ENCODE measurements at regions not wholly inside any gene's neighbourhood (a gene's known extent, or its start where the extent isn't known, plus 50 kb on each side); places are given as distances from the start of the nearest gene placed in this dataset.

DNA sequence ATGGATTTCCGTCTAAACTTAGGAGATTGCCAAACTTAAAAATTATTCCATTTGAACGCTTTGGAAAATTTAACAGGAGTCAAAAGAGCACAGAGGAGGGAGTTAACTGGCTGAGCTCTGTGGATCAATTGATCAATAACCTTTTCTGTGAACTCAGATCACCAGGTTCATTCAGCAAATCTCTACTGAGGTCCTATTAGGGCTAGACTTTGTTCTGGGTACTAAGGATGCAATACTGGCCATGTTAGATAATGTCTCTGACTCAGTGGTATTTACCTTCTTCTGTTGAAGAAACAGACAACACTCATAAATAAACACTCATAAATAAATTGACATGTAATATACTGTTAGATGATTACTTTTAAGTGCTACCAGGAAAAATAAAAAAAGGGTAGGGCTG, 323.4 kb upstream of the SUCLG2 start:
- no peaks in the 10 kb centered on the region for H3K9me3 ChIP-seq (ENCODE audit: insufficient read depth in 2 of 2, low read depth in 1 of 2, low read length in 1 of 2)
- no peak overlapping the region for H3K18ac ChIP-seq (ENCODE audit: extremely low read depth, low read length)
- H3K14ac ChIP-seq (ENCODE audit: insufficient read length), result no peak overlapping the region
- H4K8ac ChIP-seq (ENCODE audit: extremely low read depth, insufficient read depth, low read length), result no peak overlapping the region
- no peak overlapping the region for H3K4me3 ChIP-seq (ENCODE audit: extremely low read depth in 1 of 4, insufficient read depth in 2 of 4, low read depth in 3 of 4, low read length in 4 of 4)
- H4K5ac ChIP-seq (ENCODE audit: insufficient read length, low read depth, low read length), result no peak overlapping the region
- no peak overlapping the region for H2AK5ac ChIP-seq (ENCODE audit: low read depth, low read length)
- FAIRE-seq (no peak), DNase-seq (ENCODE audit: low read depth in 1 of 2, low spot score in 2 of 2) (no peak)
- H3K4me1 ChIP-seq (replicated peaks in 1 of 4; ENCODE audit: control insufficient read depth in 3 of 4, insufficient read depth in 4 of 4, low read length in 3 of 4), result peaks cover 0 to 3% (median 0%) of the 10 kb centered on the region in 4 experiments; a peak in 1 of 7 replicates
- no peak overlapping the region for H2BK12ac ChIP-seq (ENCODE audit: low read depth, low read length)
- H3K9ac ChIP-seq (replicated peaks in 1 of 4; ENCODE audit: extremely low read depth in 1 of 4, low read depth in 3 of 4, low read length in 3 of 4), result no peak overlapping the region
- H2BK15ac ChIP-seq (ENCODE audit: low read length), result no peak overlapping the region
- H2AFZ ChIP-seq (ENCODE audit: low read length), result no peak overlapping the region
- H3K56ac ChIP-seq (replicated peaks; ENCODE audit: insufficient read length, low read depth, low read length), result no peak overlapping the region
- ChIA-PET POLR2A (ENCODE audit: partially characterized antibody) (no interaction called here), CTCF (ENCODE audit: partially characterized antibody) (interaction anchor here (0.9 to 1.3 kb wide), 2 partner anchors 10 to 31 kb away, joined by 3 read pairs; no protein-coding TSS in a partner anchor)
- no peaks in the 10 kb centered on the region for H3K27me3 ChIP-seq (replicated peaks in 1 of 4; ENCODE audit: control insufficient read depth in 3 of 4, extremely low read depth in 1 of 4, insufficient read depth in 3 of 4, low read length in 3 of 4)
- H4K91ac ChIP-seq (replicated peaks; ENCODE audit: insufficient read length, low read length), result no peak overlapping the region
- no peaks in the 10 kb centered on the region for H4K20me1 ChIP-seq (replicated peaks in 1 of 2; ENCODE audit: control insufficient read depth in 1 of 2, insufficient read depth in 2 of 2, low read length in 2 of 2)
- H3K36me3 ChIP-seq (ENCODE audit: control insufficient read depth in 2 of 4, insufficient read depth in 4 of 4, low read length in 3 of 4), result no peaks in the 10 kb centered on the region
- no peak overlapping the region for H3K4me2 ChIP-seq (ENCODE audit: insufficient read depth in 1 of 2, low read depth in 2 of 2, low read length in 2 of 2)
- no peaks in the 10 kb centered on the region for H3K23me2 ChIP-seq (ENCODE audit: low read depth, low read length)
- no peak overlapping the region for H3K27ac ChIP-seq (ENCODE audit: low read depth, low read length)
- 85% methylated on average over 2 of the region's 2 CpGs; no CpG with 5 or more reads in 1 of the 2 experiments for WGBS, 2 experiments (ENCODE audit: extremely low coverage in 1 of 2, insufficient coverage in 1 of 2, insufficient read length in 1 of 2, insufficient replicate concordance in 2 of 2, low coverage in 1 of 2, low lambda C conversion rate in 2 of 2, missing lambda C conversion rate in 1 of 2)
- no peaks in the 10 kb centered on the region for H3K79me1 ChIP-seq (ENCODE audit: low read depth, low read length)
- no peak overlapping the region for H2BK5ac ChIP-seq (ENCODE audit: low read depth, low read length)
- no peak overlapping the region for H2BK20ac ChIP-seq (ENCODE audit: low read length)
- no peak overlapping the region for H2BK120ac ChIP-seq (replicated peaks; ENCODE audit: low read depth, low read length)
- no peak overlapping the region for H3K4ac ChIP-seq (replicated peaks; ENCODE audit: insufficient read length, low read depth, low read length)
- H3K23ac ChIP-seq (ENCODE audit: insufficient read length), result no peak overlapping the region
- H3K79me2 ChIP-seq (ENCODE audit: control insufficient read depth in 1 of 2, insufficient read depth in 2 of 2, low read length in 2 of 2), result no peaks in the 10 kb centered on the region
- TF ChIP-seq NANOG (IDR thresholded peaks at IDR 0.05; ENCODE audit: insufficient read depth, low read depth, low read length, poor library complexity, severe bottlenecking), result no peak
- no peak for TF ChIP-seq CEBPB (IDR thresholded peaks at IDR 0.05; ENCODE audit: low read depth, low read length)
- TF ChIP-seq RNF2 (IDR thresholded peaks at IDR 0.05; ENCODE audit: borderline replicate concordance, low read depth, low read length, missing control alignments, poor library complexity, severe bottlenecking), result no peak
- TF ChIP-seq EGR1 (IDR thresholded peaks at IDR 0.05; ENCODE audit: borderline replicate concordance, low read depth, low read length), result no peak
- TF ChIP-seq KDM5A (IDR thresholded peaks at IDR 0.05; ENCODE audit: low read length), result no peak
- TF ChIP-seq CBX5 (IDR thresholded peaks at IDR 0.05; ENCODE audit: low read depth, low read length), result no peak
- TF ChIP-seq ATF2 (IDR thresholded peaks at IDR 0.05; ENCODE audit: low read length), result no peak
- no peak for TF ChIP-seq POU5F1 (IDR thresholded peaks at IDR 0.05; ENCODE audit: low read depth, low read length)
- no peak for TF ChIP-seq KDM4A (IDR thresholded peaks at IDR 0.05; ENCODE audit: low read depth, low read length, severe bottlenecking)
- TF ChIP-seq, protein P1, sequence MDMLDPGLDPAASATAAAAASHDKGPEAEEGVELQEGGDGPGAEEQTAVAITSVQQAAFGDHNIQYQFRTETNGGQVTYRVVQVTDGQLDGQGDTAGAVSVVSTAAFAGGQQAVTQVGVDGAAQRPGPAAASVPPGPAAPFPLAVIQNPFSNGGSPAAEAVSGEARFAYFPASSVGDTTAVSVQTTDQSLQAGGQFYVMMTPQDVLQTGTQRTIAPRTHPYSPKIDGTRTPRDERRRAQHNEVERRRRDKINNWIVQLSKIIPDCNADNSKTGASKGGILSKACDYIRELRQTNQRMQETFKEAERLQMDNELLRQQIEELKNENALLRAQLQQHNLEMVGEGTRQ (IDR thresholded peaks at IDR 0.05; ENCODE audit: low read length), result no peak
- no peak for TF ChIP-seq CHD2 (IDR thresholded peaks at IDR 0.05; ENCODE audit: low read length)
- no peak for TF ChIP-seq RXRA (IDR thresholded peaks at IDR 0.05; ENCODE audit: insufficient read depth, low read depth, low read length)
